IMR-90 (cell line): ENCODE measurements at regions not wholly inside any gene's neighbourhood (a gene's known extent, or its start where the extent isn't known, plus 50 kb on each side); places are given as distances from the start of the nearest gene placed in this dataset.

ENCODE experiments used
- CEBPB ChIP-seq: IDR thresholded peaks from 2 replicates; pipeline ENCODE4 v1.6.1; 2012; ENCODE audit warnings: low read depth, low read length, improper control_type of control experiment
- CHD1 ChIP-seq: IDR thresholded peaks from 2 replicates; pipeline ENCODE4 v1.6.1; 2012; ENCODE audit warnings: low read depth, low read length, improper control_type of control experiment
- CTCF ChIP-seq: conservative IDR thresholded peaks from 2 replicates; pipeline ENCODE4 v1.5.1; 2012; ENCODE audit warnings: mild to moderate bottlenecking, low read depth, low read length, improper control_type of control experiment
- ELK1 ChIP-seq: fragments of 150-350 bp; IDR thresholded peaks from 2 replicates; pipeline ENCODE4 v1.6.1; 2016; ENCODE audit warnings: low read depth, mild to moderate bottlenecking, low read length, moderate library complexity, borderline replicate concordance
- FOS ChIP-seq: fragments of 150-350 bp; IDR thresholded peaks from 2 replicates; pipeline ENCODE4 v1.6.1; 2016; ENCODE audit warnings: low read depth, low read length
- MAFK ChIP-seq: IDR thresholded peaks from 2 replicates; pipeline ENCODE4 v1.6.1; 2012; ENCODE audit warnings: low read depth, low read length, improper control_type of control experiment
- MAZ ChIP-seq: IDR thresholded peaks from 2 replicates; pipeline ENCODE4 v1.6.1; 2012; ENCODE audit warnings: low read depth, mild to moderate bottlenecking, low read length, improper control_type of control experiment, moderate library complexity, borderline replicate concordance
- MXI1 ChIP-seq: IDR thresholded peaks from 2 replicates; pipeline ENCODE4 v1.6.1; 2012; ENCODE audit warnings: low read depth, mild to moderate bottlenecking, low read length, moderate library complexity, borderline replicate concordance
- NFE2L2 ChIP-seq: fragments of 150-350 bp; IDR thresholded peaks from 2 replicates; pipeline ENCODE4 v1.6.1; 2016; ENCODE audit warnings: low read depth, mild to moderate bottlenecking, low read length
- POLR2A ChIP-seq: IDR thresholded peaks from 2 replicates; pipeline ENCODE4 v1.6.1; 2012; ENCODE audit warnings: mild to moderate bottlenecking, low read depth, low read length
- RAD21 ChIP-seq: IDR thresholded peaks from 2 replicates; pipeline ENCODE4 v1.6.1; 2012; ENCODE audit warnings: low read length, improper control_type of control experiment
- RCOR1 ChIP-seq: IDR thresholded peaks from 2 replicates; pipeline ENCODE4 v1.6.1; 2012; ENCODE audit warnings: mild to moderate bottlenecking, low read length, improper control_type of control experiment; ENCODE audit not compliant: insufficient replicate concordance
- RFX5 ChIP-seq: IDR thresholded peaks from 2 replicates; pipeline ENCODE4 v1.8.0; 2012; ENCODE audit warnings: low read depth, mild to moderate bottlenecking, low read length, moderate library complexity
- SMC3 ChIP-seq: fragments of 150-350 bp; IDR thresholded peaks from 2 replicates; pipeline ENCODE4 v1.6.1; 2016; ENCODE audit warnings: low read depth, mild to moderate bottlenecking, antibody characterized with exemption, low read length, moderate library complexity

GRCh38 chr6:43909474-43910148 lies 139.6 kb downstream of the VEGFA start:
- TF ChIP-seq CTCF (no peak), MXI1 (no peak), SMC3 (no peak), POLR2A (no peak), NFE2L2 (no peak), RFX5 (no peak), MAZ (no peak), ELK1 (no peak), RCOR1 (no peak), RAD21 (no peak), MAFK (no peak), CHD1 (no peak), CEBPB (no peak), FOS (no peak)
